ENCODE measurements at regions not wholly inside any gene's neighbourhood (a gene's known extent, or its start where the extent isn't known, plus 50 kb on each side); places are given as distances from the start of the nearest gene placed in this dataset.

DNA sequence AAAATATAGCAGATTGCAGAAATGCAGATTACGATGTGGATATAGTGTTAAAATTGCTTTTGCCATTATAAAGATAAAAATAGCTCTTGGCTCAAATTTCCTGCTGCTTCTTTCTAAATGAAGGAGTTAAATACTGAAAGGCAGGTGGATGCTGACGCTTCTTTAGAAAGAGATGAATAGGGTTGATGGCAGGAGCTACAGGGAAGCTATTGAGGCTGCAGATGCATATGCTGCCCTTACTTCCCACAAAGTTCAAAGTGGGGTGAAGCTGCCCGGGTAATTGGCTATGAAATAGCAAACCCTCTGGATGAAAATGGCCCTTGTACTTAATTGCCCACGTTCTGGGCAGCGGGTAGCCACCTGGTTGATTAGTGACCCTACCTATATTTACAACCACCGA is 379.5 kb downstream of the ZIC3 start (continued):
- TF ChIP-seq, protein P1, sequence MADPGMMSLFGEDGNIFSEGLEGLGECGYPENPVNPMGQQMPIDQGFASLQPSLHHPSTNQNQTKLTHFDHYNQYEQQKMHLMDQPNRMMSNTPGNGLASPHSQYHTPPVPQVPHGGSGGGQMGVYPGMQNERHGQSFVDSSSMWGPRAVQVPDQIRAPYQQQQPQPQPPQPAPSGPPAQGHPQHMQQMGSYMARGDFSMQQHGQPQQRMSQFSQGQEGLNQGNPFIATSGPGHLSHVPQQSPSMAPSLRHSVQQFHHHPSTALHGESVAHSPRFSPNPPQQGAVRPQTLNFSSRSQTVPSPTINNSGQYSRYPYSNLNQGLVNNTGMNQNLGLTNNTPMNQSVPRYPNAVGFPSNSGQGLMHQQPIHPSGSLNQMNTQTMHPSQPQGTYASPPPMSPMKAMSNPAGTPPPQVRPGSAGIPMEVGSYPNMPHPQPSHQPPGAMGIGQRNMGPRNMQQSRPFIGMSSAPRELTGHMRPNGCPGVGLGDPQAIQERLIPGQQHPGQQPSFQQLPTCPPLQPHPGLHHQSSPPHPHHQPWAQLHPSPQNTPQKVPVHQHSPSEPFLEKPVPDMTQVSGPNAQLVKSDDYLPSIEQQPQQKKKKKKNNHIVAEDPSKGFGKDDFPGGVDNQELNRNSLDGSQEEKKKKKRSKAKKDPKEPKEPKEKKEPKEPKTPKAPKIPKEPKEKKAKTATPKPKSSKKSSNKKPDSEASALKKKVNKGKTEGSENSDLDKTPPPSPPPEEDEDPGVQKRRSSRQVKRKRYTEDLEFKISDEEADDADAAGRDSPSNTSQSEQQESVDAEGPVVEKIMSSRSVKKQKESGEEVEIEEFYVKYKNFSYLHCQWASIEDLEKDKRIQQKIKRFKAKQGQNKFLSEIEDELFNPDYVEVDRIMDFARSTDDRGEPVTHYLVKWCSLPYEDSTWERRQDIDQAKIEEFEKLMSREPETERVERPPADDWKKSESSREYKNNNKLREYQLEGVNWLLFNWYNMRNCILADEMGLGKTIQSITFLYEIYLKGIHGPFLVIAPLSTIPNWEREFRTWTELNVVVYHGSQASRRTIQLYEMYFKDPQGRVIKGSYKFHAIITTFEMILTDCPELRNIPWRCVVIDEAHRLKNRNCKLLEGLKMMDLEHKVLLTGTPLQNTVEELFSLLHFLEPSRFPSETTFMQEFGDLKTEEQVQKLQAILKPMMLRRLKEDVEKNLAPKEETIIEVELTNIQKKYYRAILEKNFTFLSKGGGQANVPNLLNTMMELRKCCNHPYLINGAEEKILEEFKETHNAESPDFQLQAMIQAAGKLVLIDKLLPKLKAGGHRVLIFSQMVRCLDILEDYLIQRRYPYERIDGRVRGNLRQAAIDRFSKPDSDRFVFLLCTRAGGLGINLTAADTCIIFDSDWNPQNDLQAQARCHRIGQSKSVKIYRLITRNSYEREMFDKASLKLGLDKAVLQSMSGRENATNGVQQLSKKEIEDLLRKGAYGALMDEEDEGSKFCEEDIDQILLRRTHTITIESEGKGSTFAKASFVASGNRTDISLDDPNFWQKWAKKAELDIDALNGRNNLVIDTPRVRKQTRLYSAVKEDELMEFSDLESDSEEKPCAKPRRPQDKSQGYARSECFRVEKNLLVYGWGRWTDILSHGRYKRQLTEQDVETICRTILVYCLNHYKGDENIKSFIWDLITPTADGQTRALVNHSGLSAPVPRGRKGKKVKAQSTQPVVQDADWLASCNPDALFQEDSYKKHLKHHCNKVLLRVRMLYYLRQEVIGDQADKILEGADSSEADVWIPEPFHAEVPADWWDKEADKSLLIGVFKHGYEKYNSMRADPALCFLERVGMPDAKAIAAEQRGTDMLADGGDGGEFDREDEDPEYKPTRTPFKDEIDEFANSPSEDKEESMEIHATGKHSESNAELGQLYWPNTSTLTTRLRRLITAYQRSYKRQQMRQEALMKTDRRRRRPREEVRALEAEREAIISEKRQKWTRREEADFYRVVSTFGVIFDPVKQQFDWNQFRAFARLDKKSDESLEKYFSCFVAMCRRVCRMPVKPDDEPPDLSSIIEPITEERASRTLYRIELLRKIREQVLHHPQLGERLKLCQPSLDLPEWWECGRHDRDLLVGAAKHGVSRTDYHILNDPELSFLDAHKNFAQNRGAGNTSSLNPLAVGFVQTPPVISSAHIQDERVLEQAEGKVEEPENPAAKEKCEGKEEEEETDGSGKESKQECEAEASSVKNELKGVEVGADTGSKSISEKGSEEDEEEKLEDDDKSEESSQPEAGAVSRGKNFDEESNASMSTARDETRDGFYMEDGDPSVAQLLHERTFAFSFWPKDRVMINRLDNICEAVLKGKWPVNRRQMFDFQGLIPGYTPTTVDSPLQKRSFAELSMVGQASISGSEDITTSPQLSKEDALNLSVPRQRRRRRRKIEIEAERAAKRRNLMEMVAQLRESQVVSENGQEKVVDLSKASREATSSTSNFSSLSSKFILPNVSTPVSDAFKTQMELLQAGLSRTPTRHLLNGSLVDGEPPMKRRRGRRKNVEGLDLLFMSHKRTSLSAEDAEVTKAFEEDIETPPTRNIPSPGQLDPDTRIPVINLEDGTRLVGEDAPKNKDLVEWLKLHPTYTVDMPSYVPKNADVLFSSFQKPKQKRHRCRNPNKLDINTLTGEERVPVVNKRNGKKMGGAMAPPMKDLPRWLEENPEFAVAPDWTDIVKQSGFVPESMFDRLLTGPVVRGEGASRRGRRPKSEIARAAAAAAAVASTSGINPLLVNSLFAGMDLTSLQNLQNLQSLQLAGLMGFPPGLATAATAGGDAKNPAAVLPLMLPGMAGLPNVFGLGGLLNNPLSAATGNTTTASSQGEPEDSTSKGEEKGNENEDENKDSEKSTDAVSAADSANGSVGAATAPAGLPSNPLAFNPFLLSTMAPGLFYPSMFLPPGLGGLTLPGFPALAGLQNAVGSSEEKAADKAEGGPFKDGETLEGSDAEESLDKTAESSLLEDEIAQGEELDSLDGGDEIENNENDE (IDR thresholded peaks at IDR 0.05; ENCODE audit: insufficient replicate concordance, low read length): peak; percentile 31
- TF ChIP-seq CBX8 (IDR thresholded peaks at IDR 0.05; ENCODE audit: borderline replicate concordance, low read depth, low read length) (no peak), RXRA (IDR thresholded peaks at IDR 0.05; ENCODE audit: insufficient read depth, low read depth, low read length) (peak; percentile 54; the same call in 1 of the 2 replicates), TCF12 (IDR thresholded peaks at IDR 0.05; ENCODE audit: low read depth, low read length) (peak; percentile 73; the same call in 1 of the 2 replicates)
